Keratinocyte (primary cell): ENCODE measurements at regions not wholly inside any gene's neighbourhood (a gene's known extent, or its start where the extent isn't known, plus 50 kb on each side); places are given as distances from the start of the nearest gene placed in this dataset.

ENCODE experiments used
- EZH2 ChIP-seq: IDR thresholded peaks from one replicate; pipeline ENCODE4 v1.6.1; 2012; ENCODE audit warnings: inconsistent platforms, mild to moderate bottlenecking, low read length, moderate library complexity
- TF ChIP-seq, protein P1 (sequence below), 3 experiments: IDR thresholded peaks in 1 of 3; conservative IDR thresholded peaks in 1 of 3; optimal IDR thresholded peaks in 1 of 3; 2 replicates in 2 of 3; 3 replicates in 1 of 3; pipeline versions ENCODE3 to v1.5.1; 2011; ENCODE audit warnings: low read length in 3 of 3, mild to moderate bottlenecking in 3 of 3, moderate library complexity in 2 of 3, control low read depth in 1 of 3, inconsistent platforms in 1 of 3; ENCODE audit not compliant: insufficient read depth in 2 of 3; ENCODE audit errors: extremely low read depth in 1 of 3

GRCh38 chr11:27914080-27914479, 193.9 kb downstream of the KIF18A start:
- TF ChIP-seq EZH2: no peak
- TF ChIP-seq, protein P1, sequence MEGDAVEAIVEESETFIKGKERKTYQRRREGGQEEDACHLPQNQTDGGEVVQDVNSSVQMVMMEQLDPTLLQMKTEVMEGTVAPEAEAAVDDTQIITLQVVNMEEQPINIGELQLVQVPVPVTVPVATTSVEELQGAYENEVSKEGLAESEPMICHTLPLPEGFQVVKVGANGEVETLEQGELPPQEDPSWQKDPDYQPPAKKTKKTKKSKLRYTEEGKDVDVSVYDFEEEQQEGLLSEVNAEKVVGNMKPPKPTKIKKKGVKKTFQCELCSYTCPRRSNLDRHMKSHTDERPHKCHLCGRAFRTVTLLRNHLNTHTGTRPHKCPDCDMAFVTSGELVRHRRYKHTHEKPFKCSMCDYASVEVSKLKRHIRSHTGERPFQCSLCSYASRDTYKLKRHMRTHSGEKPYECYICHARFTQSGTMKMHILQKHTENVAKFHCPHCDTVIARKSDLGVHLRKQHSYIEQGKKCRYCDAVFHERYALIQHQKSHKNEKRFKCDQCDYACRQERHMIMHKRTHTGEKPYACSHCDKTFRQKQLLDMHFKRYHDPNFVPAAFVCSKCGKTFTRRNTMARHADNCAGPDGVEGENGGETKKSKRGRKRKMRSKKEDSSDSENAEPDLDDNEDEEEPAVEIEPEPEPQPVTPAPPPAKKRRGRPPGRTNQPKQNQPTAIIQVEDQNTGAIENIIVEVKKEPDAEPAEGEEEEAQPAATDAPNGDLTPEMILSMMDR (optimal IDR thresholded peaks at IDR 0.05 in 1 of 3, IDR thresholded peaks at IDR 0.05 in 1 of 3, conservative IDR thresholded peaks at IDR 0.05 in 1 of 3; ENCODE audit: extremely low read depth in 1 of 3, insufficient read depth in 2 of 3, low read length in 3 of 3): no peak
